CD4-positive, alpha-beta memory T cell (primary cell): ENCODE measurements at regions not wholly inside any gene's neighbourhood (a gene's known extent, or its start where the extent isn't known, plus 50 kb on each side); places are given as distances from the start of the nearest gene placed in this dataset.

Source experiments
- CTCF ChIA-PET: fragments of 350-600 bp; sonication (Branson Sonifier 250); formaldehyde crosslinking; loops from one replicate; lab custom pipeline; 2021; ENCODE audit warnings: inconsistent platforms; ENCODE audit not compliant: partially characterized antibody; lab: Charles Lee
- POLR2A ChIA-PET: fragments of 350-600 bp; sonication (Branson Sonifier 250); formaldehyde crosslinking; loops from one replicate; lab custom pipeline; 2021; ENCODE audit not compliant: partially characterized antibody; lab: Charles Lee
- DNase-seq, 5 donors: peaks; one replicate each; pipeline versions ENCODE4 v3.0.0 to v3.0.0-alpha.2; 2020 to 2022; ENCODE audit warnings: mixed read lengths in 1 of 5
- H3K27ac ChIP-seq: one replicate; pipeline ENCODE4 v1.7.0; 2013; ENCODE audit warnings: low read depth, low read length
- H3K27me3 ChIP-seq: 2 replicates; pipeline ENCODE4 v1.7.0; 2013; ENCODE audit warnings: mild to moderate bottlenecking, low read length, moderate library complexity; ENCODE audit not compliant: insufficient read depth
- H3K36me3 ChIP-seq: 2 replicates; pipeline ENCODE4 v1.7.0; 2013; ENCODE audit warnings: mild to moderate bottlenecking, low read length, moderate library complexity; ENCODE audit not compliant: insufficient read depth
- H3K4me1 ChIP-seq: 2 replicates; pipeline ENCODE4 v1.7.0; 2013; ENCODE audit warnings: mild to moderate bottlenecking, low read length, moderate library complexity; ENCODE audit not compliant: insufficient read depth
- H3K4me3 ChIP-seq, 2 donors: one replicate each; pipeline ENCODE4 v1.7.0; 2013; ENCODE audit warnings: low read length in 2 of 2, mild to moderate bottlenecking in 1 of 2
- H3K9me3 ChIP-seq, 2 donors: one replicate each; pipeline ENCODE4 v1.7.0; 2013; ENCODE audit warnings: low read length in 2 of 2, control low read depth in 1 of 2; ENCODE audit not compliant: control insufficient read depth in 1 of 2
- H3K27ac Mint-ChIP-seq, 7 donors: one replicate each; pipeline ENCODE4 v1.8.0; 2020 to 2021; ENCODE audit warnings: mixed read lengths in 7 of 7, mild to moderate bottlenecking in 6 of 7, inconsistent platforms in 3 of 7, moderate library complexity in 3 of 7
- H3K27me3 Mint-ChIP-seq, 2 donors: one replicate each; pipeline ENCODE4 v1.8.0; 2020 to 2021; ENCODE audit warnings: mixed read lengths in 2 of 2
- H3K36me3 Mint-ChIP-seq, 2 donors: one replicate each; pipeline ENCODE4 v1.8.0; 2020 to 2021; ENCODE audit warnings: mixed read lengths in 2 of 2, inconsistent platforms in 1 of 2, mild to moderate bottlenecking in 1 of 2
- H3K4me1 Mint-ChIP-seq, 4 donors: one replicate each; pipeline ENCODE4 v1.8.0; 2020 to 2021; ENCODE audit warnings: mixed read lengths in 4 of 4, mild to moderate bottlenecking in 1 of 4
- H3K4me3 Mint-ChIP-seq, 8 donors: one replicate each; pipeline ENCODE4 v1.8.0; 2020 to 2021; ENCODE audit warnings: mixed read lengths in 8 of 8, mild to moderate bottlenecking in 7 of 8, moderate library complexity in 6 of 8, inconsistent platforms in 3 of 8
- H3K9me3 Mint-ChIP-seq, 8 donors: one replicate each; pipeline ENCODE4 v1.8.0; 2020 to 2021; ENCODE audit warnings: mixed read lengths in 8 of 8, mild to moderate bottlenecking in 5 of 8, inconsistent platforms in 3 of 8, moderate library complexity in 1 of 8
- intact Hi-C: fragments of 100-400 bp; cut with micrococcal nuclease; formaldehyde crosslinking; loops from one replicate; pipeline ENCODE4 v1.15.1; 2023

GRCh38 chr3:117417411-117417810 is 707.8 kb downstream of the TUSC7 start:
- Histone ChIP-seq H3K27ac (no peak overlapping the region), H3K4me1 (no peaks in the 10 kb centered on the region), H3K4me3 (no peak overlapping the region), H3K27me3 (no peaks in the 10 kb centered on the region), H3K9me3 (no peaks in the 10 kb centered on the region), H3K36me3 (no peaks in the 10 kb centered on the region)
- DNase-seq = no peak
- Mint-ChIP-seq H3K27ac (no peak overlapping the region), H3K9me3 (peaks cover 0 to 8% (median 3%) of the 10 kb centered on the region in 8 donors), H3K4me3 (no peak overlapping the region), H3K27me3 (no peaks in the 10 kb centered on the region), H3K36me3 (no peaks in the 10 kb centered on the region), H3K4me1 (no peaks in the 10 kb centered on the region)
- ChIA-PET CTCF (no interaction called here), POLR2A (no interaction called here)
- intact Hi-C loops = no loop called here

- Histone ChIP-seq H3K4me1 (no peaks in the 10 kb centered on the region), H3K27ac (no peak overlapping the region), H3K36me3 (no peaks in the 10 kb centered on the region), H3K9me3 (no peaks in the 10 kb centered on the region), H3K4me3 (no peak overlapping the region), H3K27me3 (no peaks in the 10 kb centered on the region)
- Mint-ChIP-seq H3K4me1 (no peaks in the 10 kb centered on the region), H3K27ac (no peak overlapping the region), H3K36me3 (no peaks in the 10 kb centered on the region), H3K27me3 (no peaks in the 10 kb centered on the region), H3K4me3 (no peak overlapping the region), H3K9me3 (peaks cover 0 to 11% (median 1%) of the 10 kb centered on the region in 8 donors)
- CTCF ChIA-PET = interaction anchor here (1.5 kb wide), 1 partner anchor 10 kb away, joined by 3 read pairs; no protein-coding TSS in a partner anchor
- intact Hi-C loops = no loop called here
- POLR2A ChIA-PET = no interaction called here
- no peak for DNase-seq
These were observed 717.5 kb downstream of the TUSC7 start for GRCh38 chr3:117427081-117427480.

GRCh38 chr3:117433427-117433826 is 723.8 kb downstream of the TUSC7 start:
- Histone ChIP-seq H3K36me3 (no peaks in the 10 kb centered on the region), H3K27me3 (no peaks in the 10 kb centered on the region), H3K4me1 (no peaks in the 10 kb centered on the region), H3K27ac (no peak overlapping the region), H3K4me3 (no peak overlapping the region), H3K9me3 (no peaks in the 10 kb centered on the region)
- POLR2A ChIA-PET = no interaction called here
- no peaks in the 10 kb centered on the region for H3K27me3 Mint-ChIP-seq
- H3K36me3 Mint-ChIP-seq = no peaks in the 10 kb centered on the region
- H3K9me3 Mint-ChIP-seq = peaks cover 0 to 5% (median 0%) of the 10 kb centered on the region in 8 donors
- no peak overlapping the region for H3K4me3 Mint-ChIP-seq
- H3K27ac Mint-ChIP-seq = no peak overlapping the region
- no peak for DNase-seq
- H3K4me1 Mint-ChIP-seq = no peaks in the 10 kb centered on the region
- CTCF ChIA-PET = no interaction called here
- intact Hi-C loops = no loop called here

GRCh38 chr3:117434661-117435412 is 725.3 kb downstream of the TUSC7 start:
- H3K27ac ChIP-seq = no peak overlapping the region
- Mint-ChIP-seq H3K9me3 (peaks cover 0 to 5% (median 0%) of the 10 kb centered on the region in 8 donors), H3K4me3 (no peak overlapping the region), H3K4me1 (no peaks in the 10 kb centered on the region), H3K27me3 (no peaks in the 10 kb centered on the region), H3K27ac (no peak overlapping the region), H3K36me3 (no peaks in the 10 kb centered on the region)
- H3K36me3 ChIP-seq = no peaks in the 10 kb centered on the region
- POLR2A ChIA-PET = no interaction called here
- no peaks in the 10 kb centered on the region for H3K9me3 ChIP-seq
- CTCF ChIA-PET = no interaction called here
- no peaks in the 10 kb centered on the region for H3K4me1 ChIP-seq
- H3K4me3 ChIP-seq = no peak overlapping the region
- no peaks in the 10 kb centered on the region for H3K27me3 ChIP-seq
- intact Hi-C loops = no loop called here
- DNase-seq = no peak

- Mint-ChIP-seq H3K9me3 (peaks cover 0 to 5% (median 0%) of the 10 kb centered on the region in 8 donors), H3K27me3 (no peaks in the 10 kb centered on the region), H3K27ac (no peak overlapping the region), H3K4me3 (no peak overlapping the region), H3K36me3 (no peaks in the 10 kb centered on the region), H3K4me1 (no peaks in the 10 kb centered on the region)
- ChIA-PET POLR2A (no interaction called here), CTCF (interaction anchor here (0.6 kb wide), 1 partner anchor 144 kb away, joined by 3 read pairs; no protein-coding TSS in a partner anchor)
- Histone ChIP-seq H3K4me1 (no peaks in the 10 kb centered on the region), H3K4me3 (no peak overlapping the region), H3K27me3 (no peaks in the 10 kb centered on the region), H3K9me3 (no peaks in the 10 kb centered on the region), H3K27ac (no peak overlapping the region), H3K36me3 (no peaks in the 10 kb centered on the region)
- no peak for DNase-seq
- intact Hi-C loops = no loop called here
These were observed 725.9 kb downstream of the TUSC7 start for GRCh38 chr3:117435506-117435905.

GRCh38 chr3:117439812-117440211 is 730.2 kb downstream of the TUSC7 start:
- ChIA-PET POLR2A (no interaction called here), CTCF (no interaction called here)
- Histone ChIP-seq H3K9me3 (no peaks in the 10 kb centered on the region), H3K4me3 (no peak overlapping the region), H3K36me3 (no peaks in the 10 kb centered on the region), H3K27me3 (no peaks in the 10 kb centered on the region), H3K4me1 (no peaks in the 10 kb centered on the region), H3K27ac (no peak overlapping the region)
- intact Hi-C loops = no loop called here
- no peaks in the 10 kb centered on the region for H3K36me3 Mint-ChIP-seq
- H3K9me3 Mint-ChIP-seq = peaks cover 0 to 5% (median 0%) of the 10 kb centered on the region in 8 donors
- DNase-seq = no peak
- no peaks in the 10 kb centered on the region for H3K4me1 Mint-ChIP-seq
- no peak overlapping the region for H3K4me3 Mint-ChIP-seq
- no peaks in the 10 kb centered on the region for H3K27me3 Mint-ChIP-seq
- H3K27ac Mint-ChIP-seq = no peak overlapping the region

- Histone ChIP-seq H3K4me1 (no peaks in the 10 kb centered on the region), H3K27me3 (no peaks in the 10 kb centered on the region), H3K4me3 (no peak overlapping the region), H3K36me3 (no peaks in the 10 kb centered on the region), H3K27ac (no peak overlapping the region), H3K9me3 (no peaks in the 10 kb centered on the region)
- no peak for DNase-seq
- intact Hi-C loops = no loop called here
- no peaks in the 10 kb centered on the region for H3K9me3 Mint-ChIP-seq
- no peaks in the 10 kb centered on the region for H3K36me3 Mint-ChIP-seq
- no peak overlapping the region for H3K4me3 Mint-ChIP-seq
- no peak overlapping the region for H3K27ac Mint-ChIP-seq
- CTCF ChIA-PET = no interaction called here
- no peaks in the 10 kb centered on the region for H3K4me1 Mint-ChIP-seq
- H3K27me3 Mint-ChIP-seq = no peaks in the 10 kb centered on the region
- POLR2A ChIA-PET = no interaction called here
These were observed 732.3 kb downstream of the TUSC7 start for GRCh38 chr3:117441851-117442250.
